ENCODE measurements at regions not wholly inside any gene's neighbourhood (a gene's known extent, or its start where the extent isn't known, plus 50 kb on each side); places are given as distances from the start of the nearest gene placed in this dataset.

DNA sequence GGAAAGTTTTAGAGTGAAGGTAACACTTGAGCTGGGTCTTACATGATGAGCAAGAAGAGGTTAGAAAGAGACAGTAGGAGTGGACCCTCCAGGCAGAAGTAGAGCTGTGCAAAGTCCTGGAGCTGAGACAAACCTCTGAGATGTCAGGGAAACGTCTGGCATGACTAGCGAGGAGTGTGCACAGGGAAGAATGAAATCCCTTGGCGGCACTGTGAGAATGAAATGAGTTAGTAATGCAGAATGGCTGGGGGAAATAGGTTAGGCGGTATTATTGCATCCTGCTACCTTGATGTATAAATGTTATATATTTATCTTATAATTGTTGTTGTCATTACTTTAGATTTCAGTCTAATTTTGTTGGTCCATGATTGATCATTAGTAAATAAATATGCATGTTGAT, 457.9 kb upstream of the CCL2 start:
- no peak for DNase-seq (ENCODE audit: low read depth)
- TF ChIP-seq, protein P1, sequence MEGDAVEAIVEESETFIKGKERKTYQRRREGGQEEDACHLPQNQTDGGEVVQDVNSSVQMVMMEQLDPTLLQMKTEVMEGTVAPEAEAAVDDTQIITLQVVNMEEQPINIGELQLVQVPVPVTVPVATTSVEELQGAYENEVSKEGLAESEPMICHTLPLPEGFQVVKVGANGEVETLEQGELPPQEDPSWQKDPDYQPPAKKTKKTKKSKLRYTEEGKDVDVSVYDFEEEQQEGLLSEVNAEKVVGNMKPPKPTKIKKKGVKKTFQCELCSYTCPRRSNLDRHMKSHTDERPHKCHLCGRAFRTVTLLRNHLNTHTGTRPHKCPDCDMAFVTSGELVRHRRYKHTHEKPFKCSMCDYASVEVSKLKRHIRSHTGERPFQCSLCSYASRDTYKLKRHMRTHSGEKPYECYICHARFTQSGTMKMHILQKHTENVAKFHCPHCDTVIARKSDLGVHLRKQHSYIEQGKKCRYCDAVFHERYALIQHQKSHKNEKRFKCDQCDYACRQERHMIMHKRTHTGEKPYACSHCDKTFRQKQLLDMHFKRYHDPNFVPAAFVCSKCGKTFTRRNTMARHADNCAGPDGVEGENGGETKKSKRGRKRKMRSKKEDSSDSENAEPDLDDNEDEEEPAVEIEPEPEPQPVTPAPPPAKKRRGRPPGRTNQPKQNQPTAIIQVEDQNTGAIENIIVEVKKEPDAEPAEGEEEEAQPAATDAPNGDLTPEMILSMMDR (IDR thresholded peaks at IDR 0.05; ENCODE audit: control insufficient read depth, insufficient read depth, low read depth, low read length, missing control alignments): no peak
- H3K4me3 ChIP-seq (ENCODE audit: control insufficient read depth, low read depth, low read length): no peak overlapping the region

DNA sequence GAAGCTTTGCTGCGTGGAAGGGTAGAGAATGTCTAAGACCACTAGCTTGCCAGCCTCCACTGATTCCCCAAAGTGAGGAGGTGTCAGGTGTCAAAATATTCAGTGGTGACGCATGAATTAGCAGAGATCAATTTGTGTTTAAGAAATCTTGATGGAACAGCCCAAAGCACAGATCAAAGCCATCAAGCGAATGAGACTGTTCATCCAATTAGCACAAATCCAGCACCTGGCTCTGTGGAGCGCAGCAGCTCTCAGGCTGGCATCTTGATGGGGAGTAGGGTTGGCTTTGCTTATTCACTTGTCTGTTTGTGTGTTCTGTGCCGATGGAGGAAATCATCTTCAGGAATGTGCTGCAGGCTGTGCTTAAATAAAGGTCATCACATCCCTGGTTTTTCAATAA, 456.8 kb upstream of the CCL2 start:
- no peak for DNase-seq (ENCODE audit: low read depth)
- no peak overlapping the region for H3K4me3 ChIP-seq (ENCODE audit: control insufficient read depth, low read depth, low read length)
- TF ChIP-seq, protein P1 (IDR thresholded peaks at IDR 0.05; ENCODE audit: control insufficient read depth, insufficient read depth, low read depth, low read length, missing control alignments): no peak

DNA sequence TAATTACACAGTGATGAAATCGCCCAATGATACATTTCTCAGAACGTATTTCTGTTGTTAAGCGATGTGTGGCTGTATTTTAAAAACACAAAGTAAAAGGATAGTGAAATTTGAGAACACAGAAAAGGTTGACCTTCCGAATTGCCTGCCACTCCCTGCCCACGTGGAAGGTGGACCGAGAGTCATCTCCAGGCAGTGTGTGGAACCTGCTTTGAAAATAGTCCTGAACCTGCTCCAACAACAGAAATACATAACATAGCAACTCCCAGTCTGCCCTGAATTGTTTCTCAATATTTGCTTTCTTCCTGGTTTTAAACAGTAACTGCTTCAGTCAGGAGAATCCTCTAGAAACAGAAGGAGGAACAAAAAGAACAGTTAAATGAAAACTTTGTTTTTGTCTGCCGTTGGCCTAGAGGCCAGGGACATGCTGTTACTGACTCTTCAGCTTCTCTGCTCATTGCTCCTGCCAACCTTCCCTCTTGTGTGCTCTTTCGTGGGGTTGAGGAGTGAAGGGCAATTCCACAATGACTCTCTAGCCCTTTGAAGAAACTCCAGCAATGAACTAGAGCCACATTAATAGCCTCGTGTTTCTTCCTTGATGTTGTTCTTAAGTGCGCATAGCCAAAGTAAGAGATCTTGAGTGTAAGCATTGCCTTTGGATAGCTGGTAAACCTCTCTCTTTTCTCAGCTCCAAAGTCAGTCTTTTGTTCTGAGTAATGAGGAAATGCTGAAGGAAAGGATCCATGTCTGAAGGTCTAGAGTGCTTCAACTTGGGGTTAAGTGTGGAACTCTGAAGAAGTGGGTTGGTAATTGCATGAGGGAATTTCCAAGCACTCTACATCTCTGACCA, 452.5 kb upstream of the CCL2 start:
- TF ChIP-seq, protein P1 (IDR thresholded peaks at IDR 0.05; ENCODE audit: control insufficient read depth, insufficient read depth, low read depth, low read length, missing control alignments): no peak

DNA sequence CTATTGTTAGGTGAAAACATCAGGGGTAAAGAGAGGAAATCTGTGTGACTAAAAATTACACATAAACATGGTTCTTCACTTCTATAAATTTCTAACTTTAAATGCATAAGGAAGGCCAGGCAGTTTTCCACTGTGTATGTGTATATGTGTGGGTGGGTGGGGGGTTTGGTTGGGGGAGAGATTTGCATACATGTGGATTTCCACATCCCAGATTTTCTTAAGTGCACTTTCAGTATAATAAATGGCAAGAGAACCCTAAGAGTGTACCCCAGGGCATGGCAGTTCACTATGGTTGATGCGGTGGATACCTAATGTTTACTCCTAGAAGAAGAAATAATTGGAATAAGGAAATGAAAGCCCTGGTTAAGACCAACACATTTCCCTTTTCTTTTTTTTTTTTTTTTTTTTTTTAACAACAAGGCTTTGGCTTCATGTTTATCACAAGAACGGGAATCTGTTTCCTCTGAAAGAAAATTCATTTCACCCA, 451.8 kb upstream of the CCL2 start:
- no peak for DNase-seq (ENCODE audit: low read depth)
- TF ChIP-seq, protein P1 (IDR thresholded peaks at IDR 0.05; ENCODE audit: control insufficient read depth, insufficient read depth, low read depth, low read length, missing control alignments): no peak
- H3K4me3 ChIP-seq (ENCODE audit: control insufficient read depth, low read depth, low read length): no peak overlapping the region

More for the DNA sequence above, 452.5 kb upstream of the CCL2 start:
- H3K4me3 ChIP-seq (ENCODE audit: control insufficient read depth, low read depth, low read length): no peak overlapping the region
- no peak for DNase-seq (ENCODE audit: low read depth)

DNA sequence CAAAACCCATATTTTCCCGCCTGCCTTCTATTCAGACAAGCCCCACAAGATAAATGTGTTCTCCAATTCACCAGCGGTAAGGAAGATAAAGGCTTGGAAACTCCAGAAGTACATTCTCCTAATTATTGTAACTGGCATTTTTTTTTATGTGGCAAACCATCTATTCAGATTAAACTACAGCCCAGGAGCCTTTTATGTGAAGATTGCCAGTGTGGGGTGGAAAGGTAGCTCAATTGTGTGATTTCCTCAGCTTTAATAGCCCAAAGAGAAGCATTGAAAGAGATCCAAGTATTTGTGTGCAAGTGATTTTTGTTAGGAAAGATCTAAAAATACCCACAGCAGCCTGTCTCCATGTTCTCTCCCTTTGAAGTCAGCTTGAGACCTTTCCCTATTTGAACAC, 451.4 kb upstream of the CCL2 start:
- DNase-seq (ENCODE audit: low read depth): no peak
- TF ChIP-seq, protein P1 (IDR thresholded peaks at IDR 0.05; ENCODE audit: control insufficient read depth, insufficient read depth, low read depth, low read length, missing control alignments): no peak
- H3K4me3 ChIP-seq (ENCODE audit: control insufficient read depth, low read depth, low read length): no peak overlapping the region

DNA sequence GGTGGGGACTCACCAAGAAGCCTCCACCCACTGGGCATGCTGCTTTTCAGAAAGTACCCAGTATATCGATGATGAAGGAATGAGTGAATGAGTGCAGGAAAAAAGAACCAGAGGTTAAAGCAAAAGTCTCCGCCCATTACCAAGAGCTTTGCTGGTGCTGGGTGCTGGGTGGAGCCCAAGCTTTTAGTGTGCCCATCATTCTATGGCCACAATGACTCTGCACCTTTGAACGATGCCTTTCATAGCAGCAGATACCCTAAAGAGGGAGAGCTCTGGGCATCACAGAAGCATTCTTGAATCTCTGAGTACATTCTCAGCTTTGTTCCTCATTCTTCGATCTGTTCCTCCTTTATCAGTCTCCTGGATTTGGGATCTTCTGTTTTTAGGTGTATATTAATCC, 450.7 kb upstream of the CCL2 start:
- DNase-seq (ENCODE audit: low read depth): no peak
- no peak overlapping the region for H3K4me3 ChIP-seq (ENCODE audit: control insufficient read depth, low read depth, low read length)
- TF ChIP-seq, protein P1 (IDR thresholded peaks at IDR 0.05; ENCODE audit: control insufficient read depth, insufficient read depth, low read depth, low read length, missing control alignments): no peak

Data from AG09309 (cell line).